ENCODE measurements at regions not wholly inside any gene's neighbourhood (a gene's known extent, or its start where the extent isn't known, plus 50 kb on each side); places are given as distances from the start of the nearest gene placed in this dataset.

GRCh38 chr17:65398040-65398787 lies 163.2 kb downstream of the AXIN2 start:
- no peak for ATAC-seq (ENCODE audit: insufficient read depth, low read depth)
- no peak overlapping the region for H2AFZ ChIP-seq (ENCODE audit: low read depth, low read length)
- no peak overlapping the region for H3K27ac ChIP-seq (ENCODE audit: low read length)
- no peaks in the 10 kb centered on the region for H3K9me3 ChIP-seq (ENCODE audit: insufficient read depth, low read length, severe bottlenecking)
- no peaks in the 10 kb centered on the region for H3K27me3 ChIP-seq (ENCODE audit: insufficient read depth, low read length, poor library complexity)
- H3K9ac ChIP-seq (ENCODE audit: low read depth, low read length), result no peak overlapping the region
- TF ChIP-seq CTCF (IDR thresholded peaks at IDR 0.05; ENCODE audit: borderline replicate concordance, extremely low read depth, low read length, poor library complexity, severe bottlenecking) (no peak), EZH2 (IDR thresholded peaks at IDR 0.05; ENCODE audit: borderline replicate concordance, low read depth, low read length, severe bottlenecking) (no peak)
- no peaks in the 10 kb centered on the region for H4K20me1 ChIP-seq (ENCODE audit: insufficient read depth, low read length)
- H3K4me3 ChIP-seq (ENCODE audit: low read depth in 1 of 2, low read length in 2 of 2), result no peak overlapping the region
- H3K36me3 ChIP-seq (ENCODE audit: insufficient read depth, low read length), result no peaks in the 10 kb centered on the region
- no peaks in the 10 kb centered on the region for H3K4me1 ChIP-seq (ENCODE audit: insufficient read depth, low read length)
- no peaks in the 10 kb centered on the region for H3K79me2 ChIP-seq (ENCODE audit: insufficient read depth, low read length)
- DNase-seq, result no peak
- no peak overlapping the region for H3K4me2 ChIP-seq (ENCODE audit: insufficient read depth, low read length)

DNA sequence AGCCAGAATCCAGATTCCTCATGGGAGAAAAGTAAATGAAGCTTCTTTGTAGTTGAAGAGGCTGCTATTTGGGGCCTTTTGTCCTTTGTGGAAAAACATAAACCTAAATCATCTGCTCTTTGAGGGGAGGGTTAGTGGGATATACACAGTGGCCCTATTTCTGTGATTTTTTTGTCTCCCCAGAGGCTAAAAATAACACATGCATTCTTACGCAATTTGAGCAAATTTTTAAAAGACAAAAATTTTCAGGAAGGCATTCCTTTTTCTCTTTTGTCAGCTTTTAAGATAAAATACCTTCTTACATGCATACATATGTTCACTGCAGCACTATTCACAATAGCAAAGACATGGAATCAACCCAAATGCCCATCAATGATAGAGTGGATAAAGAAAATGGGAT lies 165.5 kb downstream of the AXIN2 start:
- Histone ChIP-seq H3K9me3 (ENCODE audit: insufficient read depth, low read length, severe bottlenecking) (no peaks in the 10 kb centered on the region), H3K36me3 (ENCODE audit: insufficient read depth, low read length) (no peaks in the 10 kb centered on the region), H4K20me1 (ENCODE audit: insufficient read depth, low read length) (no peaks in the 10 kb centered on the region), H3K9ac (ENCODE audit: low read depth, low read length) (no peak overlapping the region), H3K79me2 (ENCODE audit: insufficient read depth, low read length) (no peaks in the 10 kb centered on the region), H3K4me3 (ENCODE audit: low read depth in 1 of 2, low read length in 2 of 2) (no peak overlapping the region), H2AFZ (ENCODE audit: low read depth, low read length) (no peak overlapping the region), H3K4me1 (ENCODE audit: insufficient read depth, low read length) (no peaks in the 10 kb centered on the region), H3K27ac (ENCODE audit: low read length) (no peak overlapping the region), H3K27me3 (ENCODE audit: insufficient read depth, low read length, poor library complexity) (no peaks in the 10 kb centered on the region), H3K4me2 (ENCODE audit: insufficient read depth, low read length) (no peak overlapping the region)
- DNase-seq (no peak), ATAC-seq (ENCODE audit: insufficient read depth, low read depth) (no peak)
- no peak for TF ChIP-seq CTCF (IDR thresholded peaks at IDR 0.05; ENCODE audit: borderline replicate concordance, extremely low read depth, low read length, poor library complexity, severe bottlenecking)

- no peak for DNase-seq
- H3K4me2 ChIP-seq (ENCODE audit: insufficient read depth, low read length), result no peak overlapping the region
- TF ChIP-seq EZH2 (IDR thresholded peaks at IDR 0.05; ENCODE audit: borderline replicate concordance, low read depth, low read length, severe bottlenecking) (no peak), CTCF (IDR thresholded peaks at IDR 0.05; ENCODE audit: borderline replicate concordance, extremely low read depth, low read length, poor library complexity, severe bottlenecking) (no peak)
- no peaks in the 10 kb centered on the region for H4K20me1 ChIP-seq (ENCODE audit: insufficient read depth, low read length)
- H3K9me3 ChIP-seq (ENCODE audit: insufficient read depth, low read length, severe bottlenecking), result no peaks in the 10 kb centered on the region
- H3K27ac ChIP-seq (ENCODE audit: low read length), result no peak overlapping the region
- H3K9ac ChIP-seq (ENCODE audit: low read depth, low read length), result no peak overlapping the region
- no peaks in the 10 kb centered on the region for H3K79me2 ChIP-seq (ENCODE audit: insufficient read depth, low read length)
- ATAC-seq (ENCODE audit: insufficient read depth, low read depth), result no peak
- H3K4me3 ChIP-seq (ENCODE audit: low read depth in 1 of 2, low read length in 2 of 2), result no peak overlapping the region
- no peaks in the 10 kb centered on the region for H3K36me3 ChIP-seq (ENCODE audit: insufficient read depth, low read length)
- H3K27me3 ChIP-seq (ENCODE audit: insufficient read depth, low read length, poor library complexity), result no peaks in the 10 kb centered on the region
- no peak overlapping the region for H2AFZ ChIP-seq (ENCODE audit: low read depth, low read length)
- no peaks in the 10 kb centered on the region for H3K4me1 ChIP-seq (ENCODE audit: insufficient read depth, low read length)
Observed at GRCh38 chr17:65394811-65395472, 166.5 kb downstream of the AXIN2 start.

All from DND-41 (cell line).